PC-3 (cell line): ENCODE measurements at regions not wholly inside any gene's neighbourhood (a gene's known extent, or its start where the extent isn't known, plus 50 kb on each side); places are given as distances from the start of the nearest gene placed in this dataset.

Experiments
- ATAC-seq: fragments of 200-7000 bp; cut with Tn5 transposase; 2 replicates; pipeline ENCODE4 v1.9.1; 2020; ENCODE audit warnings: mild to moderate bottlenecking, moderate library complexity
- BruUV-seq: library from RNA; stranded (reverse); fragments of 400-500 nt; replicated peaks from 2 replicates; lab custom pipeline; 2021; lab: Mats Ljungman, UMichigan
- CTCF ChIA-PET: fragments of 300-600 bp; sonication (Branson Sonifier 250); formaldehyde crosslinking; loops from one replicate; lab custom pipeline; 2022; ENCODE audit warnings: antibody characterized with exemption; lab: Charles Lee
- POLR2A ChIA-PET: fragments of 300-600 bp; sonication (Branson Sonifier 250); formaldehyde crosslinking; loops from one replicate; lab custom pipeline; 2022; ENCODE audit warnings: antibody characterized with exemption; ENCODE audit not compliant: unreplicated experiment; lab: Charles Lee
- DNase-seq: peaks from one replicate; pipeline ENCODE4 v3.0.0-alpha.2; 2015
- H2AFZ ChIP-seq: fragments of 300-600 bp; sonication (generic); 2 replicates; pipeline ENCODE4 v1.6.0; 2016; ENCODE audit warnings: antibody characterized with exemption, low read length
- H3F3A ChIP-seq: fragments of 300-600 bp; sonication (generic); one replicate; pipeline ENCODE4 v1.6.0; 2017; ENCODE audit warnings: antibody characterized with exemption, low read length, control low read depth, mild to moderate bottlenecking; ENCODE audit not compliant: unreplicated experiment
- H3K27ac ChIP-seq: fragments of 300-600 bp; sonication (generic); 2 replicates; pipeline ENCODE4 v1.5.1; 2016; ENCODE audit warnings: mild to moderate bottlenecking, low read length
- H3K27me3 ChIP-seq: fragments of 300-600 bp; sonication (generic); 2 replicates; pipeline ENCODE4 v1.6.1; 2016; ENCODE audit warnings: low read length, mixed read lengths
- H3K36me3 ChIP-seq: fragments of 300-600 bp; sonication (generic); 2 replicates; pipeline ENCODE4 v1.6.1; 2016; ENCODE audit warnings: low read depth, mixed run types, low read length, mixed read lengths
- H3K4me1 ChIP-seq: fragments of 300-600 bp; sonication (generic); 2 replicates; pipeline ENCODE4 v1.5.1; 2016; ENCODE audit warnings: low read length; ENCODE audit not compliant: insufficient read depth
- H3K4me2 ChIP-seq: fragments of 300-600 bp; sonication (generic); 2 replicates; pipeline ENCODE4 v1.6.0; 2016; ENCODE audit warnings: low read length
- H3K4me3 ChIP-seq: fragments of 300-600 bp; sonication (generic); 2 replicates; pipeline ENCODE4 v1.5.1; 2016; ENCODE audit warnings: mild to moderate bottlenecking, low read length, mixed read lengths
- H3K79me2 ChIP-seq: fragments of 300-600 bp; sonication (generic); 2 replicates; pipeline ENCODE4 v1.6.1; 2017; ENCODE audit warnings: low read length, mixed read lengths
- H3K9ac ChIP-seq: fragments of 300-600 bp; sonication (generic); 2 replicates; pipeline ENCODE4 v1.6.0; 2016; ENCODE audit warnings: mild to moderate bottlenecking, low read length
- H3K9me2 ChIP-seq: fragments of 300-600 bp; sonication (generic); replicated peaks from 2 replicates; pipeline ENCODE4 v1.6.1; 2016; ENCODE audit warnings: mixed run types, low read length, mixed read lengths
- H3K9me3 ChIP-seq: fragments of 300-600 bp; sonication (generic); 2 replicates; pipeline ENCODE4 v1.6.1; 2016; ENCODE audit warnings: low read length, mixed read lengths
- H4K20me1 ChIP-seq: fragments of 300-600 bp; sonication (generic); 2 replicates; pipeline ENCODE4 v1.6.1; 2016; ENCODE audit warnings: low read length, mixed read lengths
- EZH2 ChIP-seq: fragments of 300-600 bp; sonication (generic); IDR thresholded peaks from one replicate; pipeline ENCODE4 v1.6.1; 2017; ENCODE audit warnings: antibody characterized with exemption, mild to moderate bottlenecking, low read length; ENCODE audit not compliant: unreplicated experiment
- EZH2phosphoT487 ChIP-seq: fragments of 300-600 bp; sonication (generic); IDR thresholded peaks from 2 replicates; pipeline ENCODE4 v1.6.1; 2018; ENCODE audit warnings: mild to moderate bottlenecking, antibody characterized with exemption, low read length, borderline replicate concordance
- intact Hi-C: fragments of 100-400 bp; cut with micrococcal nuclease; formaldehyde crosslinking; loops from 2 replicates; pipeline ENCODE4 v1.9.0; 2023
- TF ChIP-seq, protein P1 (sequence below): fragments of 300-600 bp; sonication (generic); conservative IDR thresholded peaks from 2 replicates; pipeline ENCODE4 v1.5.1; 2017; ENCODE audit warnings: antibody characterized with exemption, low read depth, mild to moderate bottlenecking, low read length

DNA sequence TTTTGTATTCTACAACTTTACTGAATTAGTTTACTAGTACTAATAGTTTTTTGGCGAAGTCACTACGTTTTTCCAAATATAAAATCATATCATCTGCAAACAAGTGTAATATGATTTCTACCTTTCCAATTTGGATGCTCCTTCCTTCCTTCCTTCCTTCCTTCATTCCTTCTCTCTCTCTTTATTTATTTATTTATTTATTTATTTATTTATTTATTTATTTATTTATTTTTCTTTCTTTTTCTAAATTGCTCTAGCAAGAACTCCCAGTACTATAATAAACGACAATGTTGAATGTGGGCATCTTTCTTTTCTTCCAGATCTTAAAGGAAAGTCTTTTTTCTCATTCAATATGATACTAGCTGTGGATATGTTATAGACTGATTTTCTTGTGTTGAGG, 656.0 kb upstream of the LUZP2 start:
- no peaks in the 10 kb centered on the region for H3K9me2 ChIP-seq
- no peaks in the 10 kb centered on the region for H4K20me1 ChIP-seq
- POLR2A ChIA-PET: no interaction called here
- H3K9me3 ChIP-seq: no peaks in the 10 kb centered on the region
- CTCF ChIA-PET: no interaction called here
- H3K9ac ChIP-seq: no peak overlapping the region
- intact Hi-C loops: no loop called here
- DNase-seq: no peak
- H3K27me3 ChIP-seq: no peaks in the 10 kb centered on the region
- H2AFZ ChIP-seq: no peak overlapping the region
- H3K27ac ChIP-seq: no peak overlapping the region
- no peaks in the 10 kb centered on the region for H3K36me3 ChIP-seq
- H3K4me3 ChIP-seq: no peak overlapping the region
- no peaks in the 10 kb centered on the region for H3K79me2 ChIP-seq
- H3F3A ChIP-seq: no peaks in the 10 kb centered on the region
- BruUV-seq: no TSS peak
- ATAC-seq: no peak
- TF ChIP-seq, protein P1, sequence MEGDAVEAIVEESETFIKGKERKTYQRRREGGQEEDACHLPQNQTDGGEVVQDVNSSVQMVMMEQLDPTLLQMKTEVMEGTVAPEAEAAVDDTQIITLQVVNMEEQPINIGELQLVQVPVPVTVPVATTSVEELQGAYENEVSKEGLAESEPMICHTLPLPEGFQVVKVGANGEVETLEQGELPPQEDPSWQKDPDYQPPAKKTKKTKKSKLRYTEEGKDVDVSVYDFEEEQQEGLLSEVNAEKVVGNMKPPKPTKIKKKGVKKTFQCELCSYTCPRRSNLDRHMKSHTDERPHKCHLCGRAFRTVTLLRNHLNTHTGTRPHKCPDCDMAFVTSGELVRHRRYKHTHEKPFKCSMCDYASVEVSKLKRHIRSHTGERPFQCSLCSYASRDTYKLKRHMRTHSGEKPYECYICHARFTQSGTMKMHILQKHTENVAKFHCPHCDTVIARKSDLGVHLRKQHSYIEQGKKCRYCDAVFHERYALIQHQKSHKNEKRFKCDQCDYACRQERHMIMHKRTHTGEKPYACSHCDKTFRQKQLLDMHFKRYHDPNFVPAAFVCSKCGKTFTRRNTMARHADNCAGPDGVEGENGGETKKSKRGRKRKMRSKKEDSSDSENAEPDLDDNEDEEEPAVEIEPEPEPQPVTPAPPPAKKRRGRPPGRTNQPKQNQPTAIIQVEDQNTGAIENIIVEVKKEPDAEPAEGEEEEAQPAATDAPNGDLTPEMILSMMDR: no peak
- TF ChIP-seq EZH2: no peak
- TF ChIP-seq EZH2phosphoT487: no peak
- no peaks in the 10 kb centered on the region for H3K4me1 ChIP-seq
- no peak overlapping the region for H3K4me2 ChIP-seq

DNA sequence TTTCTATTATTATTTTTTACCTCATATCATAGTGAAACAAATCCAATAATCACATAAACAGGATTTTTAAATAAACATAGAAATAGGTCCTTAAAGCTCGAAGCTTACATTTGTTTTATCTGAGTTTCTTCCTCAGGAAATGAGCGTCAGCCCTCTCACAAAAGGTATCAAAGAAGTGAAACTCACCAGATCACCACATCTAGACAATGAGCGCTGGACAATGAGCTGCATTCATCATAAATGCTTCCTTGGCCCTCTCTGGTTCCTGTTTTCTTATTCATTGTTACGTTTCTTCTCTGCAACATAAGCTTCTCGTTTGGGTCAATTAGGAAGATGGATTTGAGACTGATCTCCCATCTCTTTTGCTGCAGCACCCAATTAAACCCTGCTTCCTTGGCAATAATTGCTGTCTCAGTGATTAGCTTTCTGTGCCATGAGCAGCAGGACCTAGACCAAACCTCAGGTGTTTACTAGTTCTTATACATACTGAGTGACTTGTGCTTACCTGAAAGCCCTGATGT, 649.9 kb upstream of the LUZP2 start:
- DNase-seq (no peak), ATAC-seq (no peak)
- TF ChIP-seq, protein P1: no peak
- TF ChIP-seq EZH2phosphoT487 (no peak), EZH2 (no peak)
- no peak overlapping the region for H3K9ac ChIP-seq
- H3K79me2 ChIP-seq: no peaks in the 10 kb centered on the region
- no peaks in the 10 kb centered on the region for H3K9me2 ChIP-seq
- ChIA-PET POLR2A (no interaction called here), CTCF (no interaction called here)
- no peaks in the 10 kb centered on the region for H3K36me3 ChIP-seq
- intact Hi-C loops: no loop called here
- no peak overlapping the region for H3K27ac ChIP-seq
- H3K27me3 ChIP-seq: no peaks in the 10 kb centered on the region
- H3K9me3 ChIP-seq: no peaks in the 10 kb centered on the region
- no peak overlapping the region for H3K4me2 ChIP-seq
- H3K4me1 ChIP-seq: no peaks in the 10 kb centered on the region
- no peak overlapping the region for H2AFZ ChIP-seq
- BruUV-seq: no TSS peak
- no peaks in the 10 kb centered on the region for H4K20me1 ChIP-seq
- no peaks in the 10 kb centered on the region for H3F3A ChIP-seq
- H3K4me3 ChIP-seq: no peak overlapping the region

DNA sequence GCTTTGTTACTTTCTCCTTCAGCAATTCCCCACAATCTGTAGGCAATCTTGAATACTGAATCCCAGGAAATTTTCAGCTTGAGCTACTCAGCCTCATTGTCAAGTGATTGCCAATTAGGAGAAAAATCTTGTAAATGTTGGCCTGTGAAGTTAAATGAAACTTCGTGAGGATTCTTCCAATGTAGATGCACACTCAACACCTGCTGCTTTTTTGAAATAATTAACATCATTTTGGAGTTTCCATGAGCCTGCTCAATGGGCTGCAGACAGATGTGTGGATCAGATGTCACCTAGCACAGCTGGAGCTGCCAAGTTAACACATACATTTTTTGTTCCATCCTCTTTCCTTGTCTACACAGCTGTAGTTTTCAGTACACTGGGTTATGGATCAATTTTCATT, 645.6 kb upstream of the LUZP2 start:
- Histone ChIP-seq H3F3A (no peaks in the 10 kb centered on the region), H3K9ac (no peak overlapping the region), H3K27me3 (no peaks in the 10 kb centered on the region), H3K9me2 (no peaks in the 10 kb centered on the region), H3K36me3 (no peaks in the 10 kb centered on the region), H3K4me1 (no peaks in the 10 kb centered on the region), H3K4me2 (no peak overlapping the region), H3K27ac (no peak overlapping the region), H2AFZ (no peak overlapping the region), H4K20me1 (no peaks in the 10 kb centered on the region), H3K4me3 (no peak overlapping the region), H3K79me2 (no peaks in the 10 kb centered on the region), H3K9me3 (no peaks in the 10 kb centered on the region)
- no peak for DNase-seq
- CTCF ChIA-PET: no interaction called here
- intact Hi-C loops: no loop called here
- POLR2A ChIA-PET: no interaction called here
- ATAC-seq: no peak
- no TSS peak for BruUV-seq
- TF ChIP-seq, protein P1: no peak
- no peak for TF ChIP-seq EZH2phosphoT487
- no peak for TF ChIP-seq EZH2
